ENCODE measurements at regions not wholly inside any gene's neighbourhood (a gene's known extent, or its start where the extent isn't known, plus 50 kb on each side); places are given as distances from the start of the nearest gene placed in this dataset.

- TF ChIP-seq RAD21 (IDR thresholded peaks at IDR 0.05; ENCODE audit: low read depth) (no peak), ZBTB7A (IDR thresholded peaks at IDR 0.05; ENCODE audit: low read depth) (no peak), CEBPB (IDR thresholded peaks at IDR 0.05) (no peak), YY1 (IDR thresholded peaks at IDR 0.05; ENCODE audit: low read depth) (no peak), EGR1 (IDR thresholded peaks at IDR 0.05) (no peak), CREB1 (IDR thresholded peaks at IDR 0.05; ENCODE audit: low read depth) (no peak)
- TF ChIP-seq, protein P1, sequence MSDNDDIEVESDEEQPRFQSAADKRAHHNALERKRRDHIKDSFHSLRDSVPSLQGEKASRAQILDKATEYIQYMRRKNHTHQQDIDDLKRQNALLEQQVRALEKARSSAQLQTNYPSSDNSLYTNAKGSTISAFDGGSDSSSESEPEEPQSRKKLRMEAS (IDR thresholded peaks at IDR 0.05), result no peak
- TF ChIP-seq, protein P2, sequence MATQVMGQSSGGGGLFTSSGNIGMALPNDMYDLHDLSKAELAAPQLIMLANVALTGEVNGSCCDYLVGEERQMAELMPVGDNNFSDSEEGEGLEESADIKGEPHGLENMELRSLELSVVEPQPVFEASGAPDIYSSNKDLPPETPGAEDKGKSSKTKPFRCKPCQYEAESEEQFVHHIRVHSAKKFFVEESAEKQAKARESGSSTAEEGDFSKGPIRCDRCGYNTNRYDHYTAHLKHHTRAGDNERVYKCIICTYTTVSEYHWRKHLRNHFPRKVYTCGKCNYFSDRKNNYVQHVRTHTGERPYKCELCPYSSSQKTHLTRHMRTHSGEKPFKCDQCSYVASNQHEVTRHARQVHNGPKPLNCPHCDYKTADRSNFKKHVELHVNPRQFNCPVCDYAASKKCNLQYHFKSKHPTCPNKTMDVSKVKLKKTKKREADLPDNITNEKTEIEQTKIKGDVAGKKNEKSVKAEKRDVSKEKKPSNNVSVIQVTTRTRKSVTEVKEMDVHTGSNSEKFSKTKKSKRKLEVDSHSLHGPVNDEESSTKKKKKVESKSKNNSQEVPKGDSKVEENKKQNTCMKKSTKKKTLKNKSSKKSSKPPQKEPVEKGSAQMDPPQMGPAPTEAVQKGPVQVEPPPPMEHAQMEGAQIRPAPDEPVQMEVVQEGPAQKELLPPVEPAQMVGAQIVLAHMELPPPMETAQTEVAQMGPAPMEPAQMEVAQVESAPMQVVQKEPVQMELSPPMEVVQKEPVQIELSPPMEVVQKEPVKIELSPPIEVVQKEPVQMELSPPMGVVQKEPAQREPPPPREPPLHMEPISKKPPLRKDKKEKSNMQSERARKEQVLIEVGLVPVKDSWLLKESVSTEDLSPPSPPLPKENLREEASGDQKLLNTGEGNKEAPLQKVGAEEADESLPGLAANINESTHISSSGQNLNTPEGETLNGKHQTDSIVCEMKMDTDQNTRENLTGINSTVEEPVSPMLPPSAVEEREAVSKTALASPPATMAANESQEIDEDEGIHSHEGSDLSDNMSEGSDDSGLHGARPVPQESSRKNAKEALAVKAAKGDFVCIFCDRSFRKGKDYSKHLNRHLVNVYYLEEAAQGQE (IDR thresholded peaks at IDR 0.05; ENCODE audit: low read depth), result no peak
These were observed 425.6 kb upstream of the NCAM2 start for GRCh38 chr21:20572582-20572981.
